HUES64 (cell line): ENCODE measurements at regions not wholly inside any gene's neighbourhood (a gene's known extent, or its start where the extent isn't known, plus 50 kb on each side); places are given as distances from the start of the nearest gene placed in this dataset.

Source experiments
- H3K27ac ChIP-seq: 2 replicates; pipeline ENCODE4 v1.7.0; 2013; ENCODE audit warnings: low read depth, low read length, inconsistent platforms
- H3K27me3 ChIP-seq: 2 replicates; pipeline ENCODE4 v1.6.1; 2013; ENCODE audit warnings: mild to moderate bottlenecking, low read length; ENCODE audit not compliant: insufficient read depth
- H3K36me3 ChIP-seq: 2 replicates; pipeline ENCODE4 v1.6.1; 2013; ENCODE audit warnings: mild to moderate bottlenecking, low read length; ENCODE audit not compliant: insufficient read depth
- H3K4me1 ChIP-seq: 2 replicates; pipeline ENCODE4 v1.6.1; 2013; ENCODE audit warnings: mild to moderate bottlenecking, low read length, moderate library complexity; ENCODE audit not compliant: insufficient read depth
- H3K4me3 ChIP-seq: 2 replicates; pipeline ENCODE4 v1.5.1; 2013; ENCODE audit warnings: mild to moderate bottlenecking, low read length, moderate library complexity
- H3K9ac ChIP-seq: 2 replicates; pipeline ENCODE4 v1.6.1; 2013; ENCODE audit warnings: mild to moderate bottlenecking, low read depth, low read length
- H3K9me3 ChIP-seq: 2 replicates; pipeline ENCODE4 v1.6.1; 2013; ENCODE audit warnings: low read depth, low read length; ENCODE audit not compliant: insufficient read depth
- WGBS: fragments of 150-250, 120-280 bp; methylation state at CpG from one replicate; pipeline ENCODE4 v1.1.7; 2013; ENCODE audit warnings: missing lambda C conversion rate; 5-methylcytosine and 5-hydroxymethylcytosine counted together

- no peaks in the 10 kb centered on the region for H3K27me3 ChIP-seq
- H3K4me3 ChIP-seq = no peak overlapping the region
- H3K27ac ChIP-seq = no peak overlapping the region
- WGBS = 94% methylated on average over 2 of the region's 3 CpGs
- no peak overlapping the region for H3K9ac ChIP-seq
- H3K36me3 ChIP-seq = no peaks in the 10 kb centered on the region
- peaks cover 5% of the 10 kb centered on the region; the same call in 1 of the 2 replicates for H3K4me1 ChIP-seq
- H3K9me3 ChIP-seq = no peaks in the 10 kb centered on the region
Measured at GRCh38 chr17:53135969-53136368, 686.8 kb upstream of the KIF2B start.

GRCh38 chr17:53134548-53134947 is 688.2 kb upstream of the KIF2B start:
- Histone ChIP-seq H3K9ac (no peak overlapping the region), H3K9me3 (no peaks in the 10 kb centered on the region), H3K36me3 (no peaks in the 10 kb centered on the region), H3K4me3 (no peak overlapping the region), H3K27me3 (no peaks in the 10 kb centered on the region), H3K27ac (no peak overlapping the region), H3K4me1 (peaks cover 5% of the 10 kb centered on the region; the same call in 1 of the 2 replicates)
- 90% methylated on average over 5 of the region's 5 CpGs for WGBS

- Histone ChIP-seq H3K27me3 (no peaks in the 10 kb centered on the region), H3K9me3 (no peaks in the 10 kb centered on the region), H3K9ac (no peak overlapping the region), H3K36me3 (no peaks in the 10 kb centered on the region), H3K4me1 (peaks cover 5% of the 10 kb centered on the region; the same call in 1 of the 2 replicates), H3K27ac (no peak overlapping the region), H3K4me3 (no peak overlapping the region)
- WGBS = 69% methylated on average over 5 of the region's 5 CpGs
Measured at GRCh38 chr17:53133876-53134275, 688.9 kb upstream of the KIF2B start.

- H3K27me3 ChIP-seq = no peaks in the 10 kb centered on the region
- H3K36me3 ChIP-seq = no peaks in the 10 kb centered on the region
- no peak overlapping the region for H3K4me3 ChIP-seq
- H3K9ac ChIP-seq = no peak overlapping the region
- no peaks in the 10 kb centered on the region for H3K9me3 ChIP-seq
- H3K27ac ChIP-seq = no peak overlapping the region
- WGBS = 80% methylated on average over 1 of the region's 2 CpGs
- H3K4me1 ChIP-seq = no peaks in the 10 kb centered on the region
Measured at GRCh38 chr17:53129863-53130262, 692.9 kb upstream of the KIF2B start.

GRCh38 chr17:53127331-53127730 is 695.4 kb upstream of the KIF2B start:
- H3K9me3 ChIP-seq = no peaks in the 10 kb centered on the region
- WGBS = 100% methylated on average over 2 of the region's 3 CpGs
- H3K27ac ChIP-seq = no peak overlapping the region
- H3K27me3 ChIP-seq = no peaks in the 10 kb centered on the region
- H3K9ac ChIP-seq = no peak overlapping the region
- H3K4me1 ChIP-seq = no peaks in the 10 kb centered on the region
- H3K36me3 ChIP-seq = no peaks in the 10 kb centered on the region
- no peak overlapping the region for H3K4me3 ChIP-seq

GRCh38 chr17:53122966-53123365 is 699.8 kb upstream of the KIF2B start:
- Histone ChIP-seq H3K36me3 (no peaks in the 10 kb centered on the region), H3K4me1 (no peaks in the 10 kb centered on the region), H3K27ac (no peak overlapping the region), H3K27me3 (no peaks in the 10 kb centered on the region), H3K9me3 (no peaks in the 10 kb centered on the region), H3K4me3 (no peak overlapping the region), H3K9ac (no peak overlapping the region)

GRCh38 chr17:53119773-53120172 is 703.0 kb upstream of the KIF2B start:
- WGBS = no CpG with 5 or more reads among the region's 2 CpGs
- Histone ChIP-seq H3K27ac (no peak overlapping the region), H3K9ac (no peak overlapping the region)

GRCh38 chr17:53118948-53119347 is 703.8 kb upstream of the KIF2B start:
- WGBS = 96% methylated on average over 2 of the region's 2 CpGs
- Histone ChIP-seq H3K27me3 (no peaks in the 10 kb centered on the region), H3K4me1 (peaks cover 3% of the 10 kb centered on the region), H3K9me3 (peaks cover 15% of the 10 kb centered on the region), H3K4me3 (no peak overlapping the region), H3K27ac (no peak overlapping the region), H3K9ac (no peak overlapping the region), H3K36me3 (no peaks in the 10 kb centered on the region)

More at GRCh38 chr17:53119773-53120172, 703.0 kb upstream of the KIF2B start:
- Histone ChIP-seq H3K36me3 (no peaks in the 10 kb centered on the region), H3K4me3 (no peak overlapping the region), H3K4me1 (no peaks in the 10 kb centered on the region), H3K27me3 (no peaks in the 10 kb centered on the region), H3K9me3 (peaks cover 15% of the 10 kb centered on the region)

- no peaks in the 10 kb centered on the region for H3K27me3 ChIP-seq
- H3K4me1 ChIP-seq = no peaks in the 10 kb centered on the region
- no peak overlapping the region for H3K9ac ChIP-seq
- no peaks in the 10 kb centered on the region for H3K36me3 ChIP-seq
- no peaks in the 10 kb centered on the region for H3K9me3 ChIP-seq
- H3K27ac ChIP-seq = no peak overlapping the region
- H3K4me3 ChIP-seq = no peak overlapping the region
Measured at GRCh38 chr17:53106886-53107285, 715.8 kb upstream of the KIF2B start.

- Histone ChIP-seq H3K9me3 (no peaks in the 10 kb centered on the region), H3K4me1 (no peaks in the 10 kb centered on the region), H3K36me3 (no peaks in the 10 kb centered on the region), H3K27ac (no peak overlapping the region), H3K9ac (no peak overlapping the region), H3K27me3 (no peaks in the 10 kb centered on the region), H3K4me3 (no peak overlapping the region)
- 98% methylated on average over 2 of the region's 2 CpGs for WGBS
Measured at GRCh38 chr17:53101706-53102105, 721.0 kb upstream of the KIF2B start.

- 98% methylated on average over 3 of the region's 3 CpGs for WGBS
- Histone ChIP-seq H3K9ac (no peak overlapping the region), H3K9me3 (no peaks in the 10 kb centered on the region), H3K27me3 (no peaks in the 10 kb centered on the region), H3K4me1 (no peaks in the 10 kb centered on the region), H3K4me3 (no peak overlapping the region), H3K36me3 (no peaks in the 10 kb centered on the region), H3K27ac (no peak overlapping the region)
Measured at GRCh38 chr17:53100126-53100525, 722.6 kb upstream of the KIF2B start.

- Histone ChIP-seq H3K4me3 (no peak overlapping the region), H3K27me3 (no peaks in the 10 kb centered on the region), H3K9me3 (no peaks in the 10 kb centered on the region), H3K4me1 (no peaks in the 10 kb centered on the region; the same call in 1 of the 2 replicates), H3K9ac (no peak overlapping the region), H3K36me3 (no peaks in the 10 kb centered on the region), H3K27ac (no peak overlapping the region)
- WGBS = 100% methylated on average over 1 of the region's 1 CpG
Measured at GRCh38 chr17:53093391-53093790, 729.3 kb upstream of the KIF2B start.
